Adrenal gland (tissue), 9 donors: ENCODE measurements at regions not wholly inside any gene's neighbourhood (a gene's known extent, or its start where the extent isn't known, plus 50 kb on each side); places are given as distances from the start of the nearest gene placed in this dataset.

Experiments
- DNase-seq, 7 donors: peaks; one replicate each; pipeline ENCODE4 v3.0.0-alpha.2; 2019 to 2020
- H3K27ac ChIP-seq, 5 donors: fragments of 200-600 bp; sonication (generic) in 4 of 5; 1 replicate in 3 of 5; 2 replicates in 2 of 5; pipeline versions ENCODE4 v1.5.1 to v1.8.0; 2016 to 2020; ENCODE audit warnings: mild to moderate bottlenecking in 1 of 5
- H3K27me3 ChIP-seq: fragments of 200-600 bp; 2 replicates; pipeline ENCODE4 v1.8.0; 2021
- H3K36me3 ChIP-seq, 2 donors: fragments of 200-600 bp; replicated peaks in 1 of 2; 1 replicate in 1 of 2; 2 replicates in 1 of 2; pipeline versions ENCODE4 v1.5.1 to v1.8.0; 2018 to 2022
- H3K4me1 ChIP-seq, 2 donors: fragments of 200-600 bp; replicated peaks in 1 of 2; 1 replicate in 1 of 2; 2 replicates in 1 of 2; pipeline versions ENCODE4 v1.5.1 to v1.8.0; 2018 to 2021
- H3K4me3 ChIP-seq, 4 donors: fragments of 200-600 bp; sonication (generic) in 3 of 4; one replicate each; pipeline ENCODE4 v1.5.1; 2016 to 2018
- H3K9me3 ChIP-seq, 3 donors: fragments of 200-600 bp; sonication (generic) in 1 of 3; replicated peaks in 1 of 3; 1 replicate in 2 of 3; 2 replicates in 1 of 3; pipeline versions ENCODE4 v1.5.1 to v1.8.0; 2016 to 2021
- CTCF ChIP-seq, 6 experiments: fragments of 450-650 bp in 4 of 6; fragments of 200-600 bp in 2 of 6; sonication (generic) in 1 of 6; IDR thresholded peaks; 1 replicate in 5 of 6; 2 replicates in 1 of 6; pipeline versions ENCODE4 v1.5.1 to v1.8.0; 2016 to 2021; ENCODE audit warnings: antibody characterized with exemption in 6 of 6, mild to moderate bottlenecking in 2 of 6, moderate library complexity in 1 of 6
- POLR2A ChIP-seq, 2 donors: fragments of 450-650 bp; IDR thresholded peaks; one replicate each; pipeline ENCODE4 v1.6.1; 2017; ENCODE audit warnings: antibody characterized with exemption in 2 of 2, mild to moderate bottlenecking in 2 of 2, moderate library complexity in 1 of 2
- WGBS, 4 donors: extraction: QIAGEN DNeasy Blood & Tissue Kit in 2 of 4; methylation state at CpG; one replicate each; pipeline versions ENCODE4 v1.1.5 to v1.1.7; 2013 to 2017; 5-methylcytosine and 5-hydroxymethylcytosine counted together
- intact Hi-C, 2 donors: fragments of 100-400 bp; cut with DNase I; formaldehyde crosslinking; loops; one replicate each; pipeline versions ENCODE4 v1.14.1 to v1.15.0; 2022 to 2023
- donor health status: healthy with polysubstance abuse.
- donor health status: Bipolar disorder and iron deficiency.
- donor health status: DM: yes; HTN: yes; CAD: no.
- donor health status: DM: no; HTN: no; CAD: no.
- donor health status: DM: no; HTN: no; CAD: no.

- H3K27me3 ChIP-seq, result no peaks in the 10 kb centered on the region
- no peaks in the 10 kb centered on the region for H3K4me1 ChIP-seq
- intact Hi-C loops, result no loop called here
- DNase-seq, result no peak
- peaks cover 0 to 4% (median 0%) of the 10 kb centered on the region in 3 donors for H3K9me3 ChIP-seq
- H3K4me3 ChIP-seq, result no peak overlapping the region
- H3K27ac ChIP-seq, result no peak overlapping the region
- no peaks in the 10 kb centered on the region for H3K36me3 ChIP-seq
- TF ChIP-seq CTCF (IDR thresholded peaks at IDR 0.05) (no peak), POLR2A (IDR thresholded peaks at IDR 0.05) (no peak)
Observed at GRCh38 chr13:50566646-50567045, 276.8 kb downstream of the DLEU7 start.

GRCh38 chr13:50572129-50572528 lies 271.4 kb downstream of the DLEU7 start:
- 63 to 74% (median 71%) methylated on average over 3 of the region's 3 CpGs for WGBS, 4 donors
- Histone ChIP-seq H3K9me3 (no peaks in the 10 kb centered on the region), H3K36me3 (no peaks in the 10 kb centered on the region), H3K4me1 (no peaks in the 10 kb centered on the region), H3K4me3 (no peak overlapping the region), H3K27ac (no peak overlapping the region), H3K27me3 (no peaks in the 10 kb centered on the region)
- TF ChIP-seq POLR2A (IDR thresholded peaks at IDR 0.05), result no peak
- TF ChIP-seq CTCF (IDR thresholded peaks at IDR 0.05), result no peak
- intact Hi-C loops, result no loop called here
- no peak for DNase-seq

- Histone ChIP-seq H3K4me1 (no peaks in the 10 kb centered on the region), H3K27me3 (no peaks in the 10 kb centered on the region), H3K27ac (no peak overlapping the region), H3K36me3 (no peaks in the 10 kb centered on the region), H3K9me3 (no peaks in the 10 kb centered on the region), H3K4me3 (no peak overlapping the region)
- no peak for TF ChIP-seq CTCF (IDR thresholded peaks at IDR 0.05)
- intact Hi-C loops, result no loop called here
- no peak for DNase-seq
- WGBS, 4 donors, result 80 to 88% (median 84%) methylated on average over 4 of the region's 4 CpGs
Observed at GRCh38 chr13:50573066-50573465, 270.4 kb downstream of the DLEU7 start.

- no peak for DNase-seq
- whole genome bisulfite sequencing, 4 donors, result 76 to 86% (median 81%) methylated on average over 3 of the region's 3 CpGs
- H3K27ac ChIP-seq, result no peak overlapping the region
- no peaks in the 10 kb centered on the region for H3K9me3 ChIP-seq
- H3K36me3 ChIP-seq, result no peaks in the 10 kb centered on the region
- H3K4me3 ChIP-seq, result no peak overlapping the region
- TF ChIP-seq POLR2A (IDR thresholded peaks at IDR 0.05) (no peak), CTCF (IDR thresholded peaks at IDR 0.05) (no peak)
- intact Hi-C loops, result no loop called here
- no peaks in the 10 kb centered on the region for H3K4me1 ChIP-seq
- H3K27me3 ChIP-seq, result no peaks in the 10 kb centered on the region
Observed at GRCh38 chr13:50574731-50575130, 268.8 kb downstream of the DLEU7 start.
